HG03571 (cell line): ENCODE measurements at regions not wholly inside any gene's neighbourhood (a gene's known extent, or its start where the extent isn't known, plus 50 kb on each side); places are given as distances from the start of the nearest gene placed in this dataset.

Experiments used
- ATAC-seq: cut with Tn5 transposase; IDR thresholded peaks from one replicate; pipeline ENCODE4 v1.9.1; 2021; ENCODE audit not compliant: unreplicated experiment

- no peak for ATAC-seq
Observed at GRCh38 chr4:34629451-34629850, 1614.9 kb downstream of the ARAP2 start.

GRCh38 chr4:34633241-34633640, 1611.1 kb downstream of the ARAP2 start:
- ATAC-seq = no peak

DNA sequence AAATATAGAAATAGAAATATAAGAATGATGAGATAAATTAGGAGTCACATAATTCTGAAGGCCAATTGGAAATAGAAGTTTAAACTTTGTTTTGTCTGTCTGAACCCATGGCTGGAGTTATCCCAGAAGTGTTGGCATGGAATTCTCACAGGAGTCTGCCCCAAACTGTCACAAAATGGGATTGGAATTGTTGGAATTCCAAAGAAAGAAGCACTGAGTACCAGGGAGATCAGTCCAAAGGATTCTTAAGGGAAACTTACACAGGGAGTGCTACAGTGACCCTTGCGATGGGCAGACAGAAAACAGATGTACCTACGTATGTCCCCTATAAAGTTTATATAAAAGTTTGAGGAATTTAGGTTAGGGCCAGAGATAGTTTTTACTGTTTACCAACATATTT, 1607.7 kb downstream of the ARAP2 start:
- no peak for ATAC-seq

GRCh38 chr4:34643476-34643875, 1600.8 kb downstream of the ARAP2 start:
- ATAC-seq = no peak

DNA sequence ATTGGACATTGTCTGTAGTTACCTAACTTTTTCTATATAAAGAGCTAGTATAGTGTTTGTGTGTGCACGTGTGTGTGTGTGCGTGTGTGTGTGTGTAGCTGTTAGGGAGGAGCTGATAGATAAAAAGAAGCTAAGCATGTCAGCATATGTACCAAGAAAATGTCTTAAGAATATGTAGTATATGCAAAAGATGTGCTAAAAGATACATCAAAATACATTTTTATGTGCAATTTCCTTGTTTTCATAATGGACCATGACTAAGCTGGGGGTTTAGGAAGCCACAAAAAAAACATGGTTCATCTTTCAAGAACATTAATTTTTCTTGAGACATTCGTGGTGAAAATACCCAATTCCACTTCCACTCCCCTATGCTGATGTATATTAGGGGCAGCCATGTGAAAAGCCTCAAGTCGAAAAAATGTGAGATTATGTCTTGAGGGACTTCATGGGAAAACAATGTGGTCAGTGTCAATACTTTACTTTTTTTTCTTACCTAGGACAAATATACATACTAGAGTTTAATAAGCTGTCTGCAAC, 1599.7 kb downstream of the ARAP2 start:
- no peak for ATAC-seq

- ATAC-seq = no peak
Observed at GRCh38 chr4:34649716-34650115, 1594.6 kb downstream of the ARAP2 start.

- ATAC-seq = no peak
Observed at GRCh38 chr4:34664051-34664450, 1580.3 kb downstream of the ARAP2 start.

GRCh38 chr4:34676400-34676799, 1567.9 kb downstream of the ARAP2 start:
- ATAC-seq = no peak

DNA sequence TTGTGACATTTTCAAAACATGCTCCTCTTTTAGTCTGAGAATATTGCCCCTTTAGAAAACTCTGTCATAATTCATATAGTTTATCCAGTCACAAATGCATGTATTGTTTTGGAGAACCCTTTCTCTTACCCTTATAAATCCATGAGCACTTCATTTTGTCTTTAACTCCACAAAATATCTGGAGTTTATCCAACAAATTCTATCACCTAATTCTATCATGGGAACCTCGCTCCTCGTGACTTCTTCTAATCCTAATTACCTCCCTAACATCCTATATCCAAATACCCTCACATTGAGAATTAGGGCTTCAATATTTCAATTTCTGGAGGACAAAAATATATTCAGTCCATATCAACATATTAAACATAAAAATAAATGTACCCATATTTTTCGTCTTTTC, 1565.9 kb downstream of the ARAP2 start:
- no peak for ATAC-seq

DNA sequence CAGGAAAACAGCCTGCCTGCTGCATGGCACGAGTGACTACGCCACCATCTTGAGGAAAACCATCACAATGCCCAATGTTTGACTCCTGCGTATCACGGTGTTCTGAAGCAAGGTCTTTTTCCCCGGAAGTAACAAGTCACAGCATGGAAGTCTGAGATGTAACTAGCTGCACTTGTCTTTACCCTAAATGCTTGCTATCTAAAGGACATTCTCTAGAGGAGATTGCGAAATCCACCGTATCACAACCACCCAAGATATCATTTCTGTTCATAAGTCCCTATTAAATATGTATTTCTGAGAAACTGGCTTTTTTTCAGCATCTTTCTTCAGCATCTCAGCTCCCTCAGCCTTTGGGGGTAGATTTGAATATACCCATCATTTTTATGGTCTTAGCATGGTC, 1565.1 kb downstream of the ARAP2 start:
- no peak for ATAC-seq

DNA sequence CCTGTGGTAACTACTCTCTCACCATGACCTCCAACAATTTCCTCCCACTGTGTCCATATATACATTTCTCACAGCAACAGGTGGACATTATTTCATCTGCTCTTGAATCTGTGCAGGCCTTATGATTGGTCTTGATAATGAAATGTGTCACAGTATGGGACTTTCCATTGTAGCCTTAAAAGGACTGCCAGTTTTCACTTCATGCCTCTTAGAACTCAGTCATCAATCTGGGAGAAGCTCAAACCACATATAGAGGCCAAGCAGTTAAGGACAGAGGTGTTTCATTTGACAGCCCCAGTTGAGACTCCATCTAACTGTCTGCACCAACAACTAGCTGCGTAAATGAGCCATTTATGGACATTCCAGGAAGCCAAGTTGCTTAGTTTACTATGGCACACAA, 1534.8 kb downstream of the ARAP2 start:
- ATAC-seq = no peak

DNA sequence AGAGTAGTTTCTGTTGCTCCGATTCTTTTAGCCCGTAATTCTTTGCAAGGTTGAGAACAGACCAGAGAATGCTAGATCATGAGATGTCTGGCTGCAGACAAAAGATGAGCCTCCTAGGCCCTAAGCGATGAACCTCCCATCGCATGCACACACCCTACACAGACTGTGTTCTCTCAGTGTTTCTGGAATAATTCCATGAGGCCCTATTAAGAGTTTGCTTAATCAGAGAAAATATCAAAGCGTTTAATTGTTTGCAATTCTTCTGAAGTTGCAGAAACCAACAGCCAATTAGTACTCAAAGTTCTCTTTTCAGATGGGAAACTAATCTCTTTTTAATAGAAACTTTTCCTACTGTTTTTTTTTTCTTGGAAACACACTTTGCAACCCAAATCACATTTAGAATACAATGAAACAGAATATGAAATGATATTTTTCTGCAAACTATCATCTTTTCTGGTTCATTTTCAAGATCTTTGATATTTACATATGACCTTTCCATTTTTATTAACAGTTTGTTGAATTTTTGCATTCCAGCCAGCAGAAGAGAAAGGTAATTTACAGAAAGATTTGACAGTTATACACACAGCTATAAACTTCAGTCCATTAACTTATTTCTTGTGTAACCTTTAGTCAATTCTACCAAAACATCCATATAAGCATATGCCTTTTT, 1525.6 kb downstream of the ARAP2 start:
- ATAC-seq = no peak

- no peak for ATAC-seq
Observed at GRCh38 chr4:34720571-34720970, 1523.7 kb downstream of the ARAP2 start.

DNA sequence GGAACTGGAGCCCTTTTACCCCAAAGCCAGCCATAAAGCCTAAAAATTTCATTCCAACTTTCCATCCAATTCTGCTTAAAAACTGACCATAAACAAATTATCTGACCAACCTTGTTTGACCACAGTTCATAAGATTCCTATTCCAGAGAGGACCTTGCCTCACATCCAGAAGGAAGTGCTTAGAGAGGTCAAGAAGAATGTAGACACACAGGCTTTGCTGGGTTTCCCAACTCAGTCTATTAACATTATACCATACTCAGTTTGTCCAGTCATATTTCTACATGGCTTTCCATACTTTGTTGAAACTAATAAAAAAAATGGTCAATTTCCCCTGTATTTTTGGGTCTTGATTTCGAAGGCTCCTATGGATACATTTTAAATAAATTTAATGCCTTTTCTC, 1522.5 kb downstream of the ARAP2 start:
- no peak for ATAC-seq

DNA sequence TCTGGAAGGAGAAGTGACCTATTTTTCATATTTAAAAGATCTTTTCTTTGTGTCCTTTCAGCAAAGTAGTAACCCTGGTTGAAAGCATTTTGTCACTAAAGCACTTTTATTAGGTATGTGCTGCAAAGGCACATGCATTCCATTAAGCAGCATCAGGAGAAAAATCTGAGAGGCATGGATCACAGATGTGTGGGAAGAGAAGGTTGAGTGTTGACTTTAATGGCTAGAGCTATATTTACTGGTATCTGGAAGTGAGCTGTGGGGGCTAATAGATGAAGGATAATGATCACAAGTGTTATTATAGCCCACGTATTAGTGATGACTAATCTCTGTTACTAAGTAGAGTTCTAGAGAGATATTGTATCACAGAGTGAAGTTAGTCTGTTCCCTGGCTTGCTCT, 1520.7 kb downstream of the ARAP2 start:
- no peak for ATAC-seq

DNA sequence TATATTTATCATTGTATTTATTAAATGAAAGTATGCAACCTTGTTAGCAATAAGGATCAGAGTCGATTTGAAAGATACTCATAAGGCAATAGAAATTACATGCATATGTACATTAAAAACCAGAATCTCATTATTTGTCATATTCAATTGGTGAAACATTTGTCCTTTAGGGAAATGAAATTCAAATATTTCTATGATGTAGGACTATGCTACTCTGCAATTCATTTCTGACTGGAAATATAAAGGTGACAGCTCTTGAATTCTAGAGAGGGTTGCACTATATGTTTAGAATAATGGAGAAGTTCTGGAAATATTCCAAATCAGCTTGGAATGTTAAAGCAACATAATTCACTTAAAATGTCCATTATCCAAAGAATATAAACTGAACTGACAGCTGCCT, 1519.8 kb downstream of the ARAP2 start:
- no peak for ATAC-seq

DNA sequence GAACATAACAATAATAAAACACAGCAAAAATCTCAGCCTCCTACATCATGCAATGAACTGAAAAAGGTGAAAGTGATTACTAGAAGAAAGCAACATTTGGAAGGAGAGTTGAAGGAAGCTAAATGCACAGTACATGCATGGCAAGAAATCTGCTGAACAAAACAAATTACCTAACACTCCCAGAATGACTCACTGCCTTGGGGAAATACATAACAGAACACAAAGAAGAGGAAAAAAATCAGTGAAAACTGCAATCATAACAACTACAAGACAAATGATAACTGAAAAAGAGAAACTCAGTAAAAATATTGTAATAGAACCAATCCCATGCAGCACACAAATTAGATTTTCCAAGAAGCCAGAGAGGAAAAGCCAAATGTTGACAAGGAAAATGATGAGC, 1513.2 kb downstream of the ARAP2 start:
- ATAC-seq = no peak

GRCh38 chr4:34732176-34732950, 1512.0 kb downstream of the ARAP2 start:
- ATAC-seq = no peak

DNA sequence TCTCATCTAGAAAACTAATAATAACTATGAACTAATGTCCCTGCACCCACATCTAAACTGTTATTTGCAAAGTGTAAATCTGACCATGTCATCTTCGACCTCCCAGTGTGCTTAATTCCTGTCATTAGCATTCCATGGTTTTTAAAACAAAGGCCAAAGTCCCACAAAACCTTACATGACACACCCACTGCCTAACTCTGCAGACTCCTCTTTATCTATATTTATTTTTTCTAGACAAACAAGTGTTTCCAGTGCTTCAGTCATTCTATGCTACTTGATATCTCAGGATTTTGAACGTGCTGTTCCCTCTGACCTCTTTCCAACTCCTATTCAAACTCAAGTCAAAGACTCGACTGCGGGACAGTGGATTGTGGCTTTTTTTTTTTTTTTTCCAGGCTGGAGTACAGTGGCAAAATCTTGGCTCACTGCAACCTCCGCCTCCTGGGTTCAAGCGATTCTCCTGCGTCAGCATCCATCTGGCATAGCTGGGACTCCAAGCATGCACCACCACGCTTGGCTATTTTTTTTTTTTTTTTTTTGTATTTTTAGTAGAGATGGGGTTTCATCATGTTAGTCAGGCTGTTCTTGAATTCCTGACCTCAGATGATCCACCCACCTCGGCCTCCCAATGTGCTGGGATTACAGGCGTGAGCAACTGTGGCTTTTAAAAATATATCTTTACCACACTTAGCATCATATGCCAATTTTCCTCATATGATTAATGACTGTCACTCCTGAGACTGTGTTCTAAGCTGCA, 1511.0 kb downstream of the ARAP2 start:
- ATAC-seq = no peak

GRCh38 chr4:34766935-34767334, 1477.4 kb downstream of the ARAP2 start:
- ATAC-seq = no peak

DNA sequence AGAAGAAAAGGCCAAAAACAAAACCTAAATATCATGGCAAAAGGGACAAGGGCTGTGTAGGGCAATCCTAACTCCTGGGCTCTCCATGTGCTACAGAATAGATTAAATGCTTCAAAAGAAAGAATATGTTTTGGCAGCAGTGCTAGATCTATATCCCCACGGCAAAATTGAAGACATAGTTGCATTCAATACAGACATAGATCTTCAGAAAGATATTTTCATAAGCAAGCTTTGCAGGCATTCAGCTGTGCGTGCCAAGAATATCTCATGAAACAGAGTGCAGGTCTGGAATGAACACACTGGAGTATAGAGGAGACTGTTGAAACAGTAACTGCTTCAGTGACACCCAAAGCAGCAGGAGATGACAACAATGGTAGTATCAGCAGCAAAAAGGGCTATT, 1476.9 kb downstream of the ARAP2 start:
- no peak for ATAC-seq

DNA sequence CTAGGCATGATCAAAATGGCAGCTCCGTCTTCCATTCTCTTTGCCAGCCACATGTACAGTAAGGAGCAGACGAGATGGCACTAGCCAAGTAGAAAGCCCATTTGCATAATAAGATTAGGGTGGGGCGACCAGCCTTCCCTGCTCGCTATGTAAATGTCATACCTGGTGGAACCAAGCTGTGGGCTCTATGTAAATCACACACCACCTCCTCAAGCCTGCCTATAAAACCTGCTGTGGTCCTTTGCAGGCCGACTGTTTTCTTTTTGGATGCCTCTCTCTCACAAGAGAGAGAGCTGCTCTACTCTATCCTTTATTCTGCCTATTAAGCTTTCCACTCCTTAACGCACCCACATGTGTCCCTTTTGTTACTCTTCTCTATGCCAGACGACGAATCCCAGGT, 1472.7 kb downstream of the ARAP2 start:
- no peak for ATAC-seq
